Hepatocyte (in vitro differentiated cells): ENCODE measurements at regions not wholly inside any gene's neighbourhood (a gene's known extent, or its start where the extent isn't known, plus 50 kb on each side); places are given as distances from the start of the nearest gene placed in this dataset.

ENCODE experiments used
- DNase-seq: peaks from one replicate; pipeline ENCODE4 v3.0.0-alpha.2; 2016; ENCODE audit warnings: low spot score
- H2AFZ ChIP-seq: fragments of 200-600 bp; sonication (generic); 2 replicates; pipeline ENCODE4 v1.6.0; 2016; ENCODE audit warnings: antibody characterized with exemption, mild to moderate bottlenecking
- H3K27ac ChIP-seq: fragments of 200-600 bp; sonication (generic); 2 replicates; pipeline ENCODE4 v1.5.1; 2016; ENCODE audit warnings: mild to moderate bottlenecking
- H3K27me3 ChIP-seq: fragments of 200-600 bp; sonication (generic); 2 replicates; pipeline ENCODE4 v1.6.1; 2016
- H3K36me3 ChIP-seq: fragments of 200-600 bp; sonication (generic); replicated peaks from 2 replicates; pipeline ENCODE4 v1.5.1; 2016; ENCODE audit warnings: low read depth; ENCODE audit not compliant: insufficient read depth
- H3K4me1 ChIP-seq: fragments of 200-600 bp; sonication (generic); 2 replicates; pipeline ENCODE4 v1.5.1; 2016; ENCODE audit warnings: mild to moderate bottlenecking, moderate library complexity; ENCODE audit not compliant: insufficient read depth
- H3K4me2 ChIP-seq: fragments of 200-600 bp; sonication (generic); 2 replicates; pipeline ENCODE4 v1.6.0; 2016
- H3K4me3 ChIP-seq: fragments of 200-600 bp; sonication (generic); 2 replicates; pipeline ENCODE4 v1.5.1; 2016; ENCODE audit warnings: mild to moderate bottlenecking
- H3K79me2 ChIP-seq: fragments of 200-600 bp; sonication (generic); 2 replicates; pipeline ENCODE4 v1.6.0; 2017; ENCODE audit warnings: mild to moderate bottlenecking
- H3K9me2 ChIP-seq: fragments of 200-600 bp; sonication (generic); replicated peaks from 2 replicates; pipeline ENCODE4 v1.6.0; 2017; ENCODE audit warnings: mild to moderate bottlenecking; ENCODE audit not compliant: insufficient read depth
- H3K9me3 ChIP-seq: fragments of 200-600 bp; sonication (generic); 2 replicates; pipeline ENCODE4 v1.5.1; 2016; ENCODE audit warnings: low read depth, mild to moderate bottlenecking
- H4K20me1 ChIP-seq: fragments of 200-600 bp; sonication (generic); 2 replicates; pipeline ENCODE4 v1.6.0; 2016; ENCODE audit warnings: mild to moderate bottlenecking; ENCODE audit not compliant: insufficient read depth, poor library complexity, severe bottlenecking
- EZH2 ChIP-seq: fragments of 200-600 bp; sonication (generic); IDR thresholded peaks from 2 replicates; pipeline ENCODE4 v1.6.1; 2016; ENCODE audit warnings: antibody characterized with exemption, mild to moderate bottlenecking, borderline replicate concordance
- EZH2phosphoT487 ChIP-seq: fragments of 200-600 bp; sonication (generic); IDR thresholded peaks from one replicate; pipeline ENCODE4 v1.6.1; 2018; ENCODE audit warnings: antibody characterized with exemption, mild to moderate bottlenecking, low read depth, moderate library complexity; ENCODE audit not compliant: unreplicated experiment, severe bottlenecking
- WGBS: methylation state at CpG from one replicate; pipeline ENCODE4 v1.1.6; 2016; ENCODE audit warnings: low lambda C conversion rate; ENCODE audit errors: missing lambda C conversion rate; 5-methylcytosine and 5-hydroxymethylcytosine counted together
- TF ChIP-seq, protein P1 (sequence below): fragments of 200-600 bp; sonication (generic); IDR thresholded peaks from 2 replicates; pipeline ENCODE4 v1.5.1; 2016; ENCODE audit warnings: antibody characterized with exemption, mild to moderate bottlenecking; ENCODE audit not compliant: poor library complexity

DNA sequence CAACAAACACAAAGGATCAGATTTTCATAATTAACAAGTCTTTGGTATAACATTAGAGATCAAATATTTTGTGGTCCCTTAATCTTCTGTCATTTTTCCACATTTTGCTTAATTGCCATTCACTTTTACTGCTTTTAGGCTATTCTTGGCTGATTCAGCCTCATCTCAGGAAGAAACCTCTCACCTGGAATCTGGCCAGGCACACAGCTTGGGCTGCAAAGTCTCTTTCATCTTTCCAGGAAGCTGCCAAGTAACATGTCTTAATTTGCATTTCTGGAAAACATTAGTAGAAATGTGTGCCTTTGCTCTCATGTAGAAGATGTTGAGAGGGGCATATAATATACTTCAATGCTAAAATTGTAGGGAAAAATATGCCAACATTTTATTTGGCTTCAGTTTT, 174.2 kb upstream of the STEAP4 start:
- Histone ChIP-seq H3K27me3 (no peaks in the 10 kb centered on the region), H3K4me3 (no peak overlapping the region), H3K79me2 (no peaks in the 10 kb centered on the region), H3K9me2 (no peaks in the 10 kb centered on the region), H3K4me2 (no peak overlapping the region), H3K9me3 (no peaks in the 10 kb centered on the region), H3K36me3 (no peaks in the 10 kb centered on the region), H4K20me1 (no peaks in the 10 kb centered on the region), H3K27ac (no peak overlapping the region), H3K4me1 (no peaks in the 10 kb centered on the region), H2AFZ (no peak overlapping the region)
- TF ChIP-seq, protein P1, sequence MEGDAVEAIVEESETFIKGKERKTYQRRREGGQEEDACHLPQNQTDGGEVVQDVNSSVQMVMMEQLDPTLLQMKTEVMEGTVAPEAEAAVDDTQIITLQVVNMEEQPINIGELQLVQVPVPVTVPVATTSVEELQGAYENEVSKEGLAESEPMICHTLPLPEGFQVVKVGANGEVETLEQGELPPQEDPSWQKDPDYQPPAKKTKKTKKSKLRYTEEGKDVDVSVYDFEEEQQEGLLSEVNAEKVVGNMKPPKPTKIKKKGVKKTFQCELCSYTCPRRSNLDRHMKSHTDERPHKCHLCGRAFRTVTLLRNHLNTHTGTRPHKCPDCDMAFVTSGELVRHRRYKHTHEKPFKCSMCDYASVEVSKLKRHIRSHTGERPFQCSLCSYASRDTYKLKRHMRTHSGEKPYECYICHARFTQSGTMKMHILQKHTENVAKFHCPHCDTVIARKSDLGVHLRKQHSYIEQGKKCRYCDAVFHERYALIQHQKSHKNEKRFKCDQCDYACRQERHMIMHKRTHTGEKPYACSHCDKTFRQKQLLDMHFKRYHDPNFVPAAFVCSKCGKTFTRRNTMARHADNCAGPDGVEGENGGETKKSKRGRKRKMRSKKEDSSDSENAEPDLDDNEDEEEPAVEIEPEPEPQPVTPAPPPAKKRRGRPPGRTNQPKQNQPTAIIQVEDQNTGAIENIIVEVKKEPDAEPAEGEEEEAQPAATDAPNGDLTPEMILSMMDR: no peak
- TF ChIP-seq EZH2 (no peak), EZH2phosphoT487 (no peak)
- peak; percentile 12 for DNase-seq

DNA sequence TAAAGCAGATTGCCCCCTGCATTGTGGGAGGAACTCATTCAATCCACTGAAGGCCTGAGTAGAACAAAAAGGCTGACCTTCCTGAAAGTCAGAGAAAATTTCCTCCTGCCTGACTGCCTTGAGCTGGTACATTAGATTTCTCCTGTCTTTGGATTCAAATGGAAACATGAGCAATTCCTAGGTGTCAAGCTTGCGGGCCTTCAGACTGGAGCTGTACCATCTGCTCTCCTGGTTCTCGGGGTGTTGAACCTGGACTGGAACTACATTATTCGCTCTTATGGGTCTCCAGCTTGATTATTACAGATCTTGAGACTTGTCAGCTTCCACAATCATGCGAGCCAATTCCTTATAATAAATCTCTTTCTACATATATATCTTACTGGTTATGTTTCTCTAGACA, 173.6 kb upstream of the STEAP4 start:
- 90% methylated on average over 4 of the region's 4 CpGs for WGBS
- TF ChIP-seq, protein P1: no peak
- no peak for TF ChIP-seq EZH2phosphoT487
- no peak for TF ChIP-seq EZH2
- H3K9me3 ChIP-seq: no peaks in the 10 kb centered on the region
- no peaks in the 10 kb centered on the region for H3K27me3 ChIP-seq
- no peak overlapping the region for H3K27ac ChIP-seq
- no peaks in the 10 kb centered on the region for H4K20me1 ChIP-seq
- H3K4me2 ChIP-seq: no peak overlapping the region
- no peaks in the 10 kb centered on the region for H3K79me2 ChIP-seq
- no peak overlapping the region for H2AFZ ChIP-seq
- H3K4me3 ChIP-seq: no peak overlapping the region
- no peaks in the 10 kb centered on the region for H3K9me2 ChIP-seq
- no peaks in the 10 kb centered on the region for H3K4me1 ChIP-seq
- no peak for DNase-seq
- H3K36me3 ChIP-seq: no peaks in the 10 kb centered on the region

DNA sequence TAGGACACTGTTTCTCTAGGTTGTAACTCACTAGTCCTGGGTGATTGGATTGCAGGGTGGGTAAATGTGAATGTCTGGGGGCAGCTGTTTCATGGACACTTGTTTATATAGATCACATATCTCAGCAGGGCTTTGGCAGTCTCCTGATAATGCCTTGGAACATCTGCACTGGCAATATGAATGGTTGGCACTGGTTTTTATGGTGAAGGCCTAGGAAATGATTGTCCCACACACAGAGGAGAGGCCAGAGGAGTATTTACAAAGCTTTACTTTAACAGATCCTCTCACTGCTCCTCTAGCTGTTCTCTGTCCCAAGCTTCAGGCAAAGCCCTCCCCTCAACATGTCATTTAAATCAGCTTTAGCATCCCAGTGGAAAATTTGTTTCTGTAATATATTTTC, 171.3 kb upstream of the STEAP4 start:
- Histone ChIP-seq H3K27ac (no peak overlapping the region), H4K20me1 (no peaks in the 10 kb centered on the region), H3K4me2 (no peak overlapping the region), H3K9me3 (no peaks in the 10 kb centered on the region), H3K79me2 (no peaks in the 10 kb centered on the region), H2AFZ (no peak overlapping the region), H3K4me1 (no peaks in the 10 kb centered on the region), H3K36me3 (no peaks in the 10 kb centered on the region), H3K9me2 (no peaks in the 10 kb centered on the region), H3K27me3 (no peaks in the 10 kb centered on the region), H3K4me3 (no peak overlapping the region)
- DNase-seq: peak; percentile 19
- no peak for TF ChIP-seq EZH2

- Histone ChIP-seq H3K36me3 (no peaks in the 10 kb centered on the region), H3K4me1 (no peaks in the 10 kb centered on the region), H3K4me3 (no peak overlapping the region), H3K27ac (no peak overlapping the region), H3K9me2 (no peaks in the 10 kb centered on the region), H3K27me3 (no peaks in the 10 kb centered on the region), H3K9me3 (no peaks in the 10 kb centered on the region), H4K20me1 (no peaks in the 10 kb centered on the region), H2AFZ (no peak overlapping the region), H3K79me2 (no peaks in the 10 kb centered on the region), H3K4me2 (no peak overlapping the region)
- no peak for DNase-seq
- TF ChIP-seq EZH2 (no peak), EZH2phosphoT487 (no peak)
- TF ChIP-seq, protein P1: no peak
- 72% methylated on average over 4 of the region's 4 CpGs for WGBS
Measured at GRCh38 chr7:88465600-88465999, 158.9 kb upstream of the STEAP4 start.
